ENCODE measurements at regions not wholly inside any gene's neighbourhood (a gene's known extent, or its start where the extent isn't known, plus 50 kb on each side); places are given as distances from the start of the nearest gene placed in this dataset.
"Not testable (repeated sequence)": the region's sequence is repeated elsewhere in the genome, so short reads cannot be mapped to it uniquely, and the experiment has no call there.

- not testable (repeated sequence) for TF ChIP-seq CTCF, POLR2A, POLR2AphosphoS5 (IDR thresholded peaks at IDR 0.05)
Measured at GRCh38 chr5:28799035-28799434, 1760.6 kb upstream of the CDH9 start.
